ENCODE measurements at regions not wholly inside any gene's neighbourhood (a gene's known extent, or its start where the extent isn't known, plus 50 kb on each side); places are given as distances from the start of the nearest gene placed in this dataset.

- no peak for TF ChIP-seq CTCF (IDR thresholded peaks at IDR 0.05)
- TF ChIP-seq POLR2A (IDR thresholded peaks at IDR 0.05): no peak
- no peak for TF ChIP-seq POLR2AphosphoS5 (IDR thresholded peaks at IDR 0.05)
Measured at GRCh38 chr12:90099288-90099687, 390.6 kb upstream of the ATP2B1 start.

Measured in sigmoid colon (tissue), 4 donors.